ENCODE measurements at regions not wholly inside any gene's neighbourhood (a gene's known extent, or its start where the extent isn't known, plus 50 kb on each side); places are given as distances from the start of the nearest gene placed in this dataset.

DNA sequence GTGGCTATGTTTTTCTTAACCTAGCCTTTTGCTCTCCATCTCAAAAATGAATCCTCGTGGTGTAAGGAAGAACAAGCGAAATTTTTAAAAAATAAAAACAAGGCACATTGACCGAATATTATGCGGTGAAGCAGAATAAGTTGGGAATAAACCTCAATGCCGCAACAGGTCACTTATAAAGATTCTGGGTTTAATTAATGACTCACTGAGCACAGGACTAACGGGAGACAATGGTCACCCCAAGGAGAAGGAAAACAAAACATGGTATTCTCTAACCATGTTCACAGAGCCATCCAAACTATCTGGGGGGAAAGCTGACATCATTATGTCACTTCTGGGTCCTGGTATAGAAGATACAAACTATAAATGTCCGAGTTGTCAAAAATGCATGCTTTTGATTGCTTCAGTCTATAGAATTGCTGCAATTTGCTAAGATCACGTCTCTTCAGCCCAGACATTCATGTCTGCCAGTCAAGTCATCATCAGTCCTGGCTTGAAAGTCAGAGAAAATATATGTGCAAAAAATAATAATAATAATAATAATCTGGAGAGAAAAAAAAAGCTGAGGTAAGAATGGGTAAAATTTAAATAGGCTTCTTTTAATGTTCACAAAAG lies 280.6 kb downstream of the NR2F1-AS1 start:
- no peak overlapping the region for H3K4me3 Mint-ChIP-seq
- no peak overlapping the region for H3K27ac Mint-ChIP-seq
- peaks cover 4% of the 10 kb centered on the region for H3K27me3 Mint-ChIP-seq
- no peaks in the 10 kb centered on the region for H3K9me3 Mint-ChIP-seq (ENCODE audit: low read depth)
- no peaks in the 10 kb centered on the region for H3K4me1 Mint-ChIP-seq (ENCODE audit: low read depth)
- H3K36me3 Mint-ChIP-seq = no peaks in the 10 kb centered on the region

DNA sequence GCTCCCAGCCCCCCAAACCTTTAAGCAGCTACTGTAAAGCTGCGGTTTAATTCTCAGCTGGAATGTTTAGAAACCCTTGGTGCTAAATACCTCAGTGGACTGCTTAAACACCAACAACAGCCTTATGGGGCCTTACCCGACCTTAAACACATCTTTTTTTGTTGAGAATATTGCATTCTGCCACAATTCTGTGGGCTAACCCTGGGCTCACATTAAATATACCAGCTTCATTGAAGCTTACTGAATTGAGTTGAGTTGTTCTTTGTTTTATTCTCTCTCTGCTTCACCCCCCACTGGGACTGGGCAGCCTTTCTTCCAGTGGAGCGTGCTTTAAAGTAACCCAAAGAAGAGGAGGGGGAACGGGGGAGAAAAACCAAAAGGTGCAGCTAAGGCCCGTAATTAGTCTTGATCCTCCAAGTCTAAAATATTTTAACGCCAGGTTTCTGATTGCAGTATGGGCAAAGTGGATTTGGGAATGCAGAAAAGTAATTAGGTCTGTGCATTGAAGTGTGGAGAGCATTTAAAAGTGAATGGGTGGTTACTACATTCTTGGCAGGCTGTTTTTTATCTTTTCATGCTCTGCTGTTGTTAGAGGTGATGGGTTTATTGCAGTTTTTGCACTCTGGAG lies 281.2 kb downstream of the NR2F1-AS1 start:
- peaks cover 2% of the 10 kb centered on the region for H3K27me3 Mint-ChIP-seq
- no peak overlapping the region for H3K27ac Mint-ChIP-seq
- no peaks in the 10 kb centered on the region for H3K4me1 Mint-ChIP-seq (ENCODE audit: low read depth)
- H3K36me3 Mint-ChIP-seq = no peaks in the 10 kb centered on the region
- no peak overlapping the region for H3K4me3 Mint-ChIP-seq
- no peaks in the 10 kb centered on the region for H3K9me3 Mint-ChIP-seq (ENCODE audit: low read depth)

DNA sequence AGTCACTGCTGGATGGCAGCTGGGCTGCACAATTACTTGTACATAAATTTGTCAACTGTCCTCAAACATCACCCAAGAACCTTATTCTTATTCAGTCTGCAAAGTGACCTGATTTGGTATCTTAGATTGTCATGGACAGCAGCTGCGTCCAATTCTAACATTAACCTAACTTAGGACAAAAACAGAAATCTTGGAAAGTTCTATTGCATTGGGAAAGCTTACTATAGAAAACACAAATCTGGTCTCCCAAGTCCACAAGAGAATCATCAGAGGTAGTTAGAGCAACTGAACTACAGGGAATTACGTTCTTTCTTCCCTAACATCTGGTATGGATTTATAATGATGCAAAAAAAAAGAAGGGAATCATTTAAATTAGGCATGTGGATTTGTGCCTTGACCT lies 283.9 kb downstream of the NR2F1-AS1 start:
- H3K27me3 Mint-ChIP-seq = peaks cover under 1% of the 10 kb centered on the region
- H3K4me3 Mint-ChIP-seq = no peak overlapping the region
- no peaks in the 10 kb centered on the region for H3K4me1 Mint-ChIP-seq (ENCODE audit: low read depth)
- H3K36me3 Mint-ChIP-seq = no peaks in the 10 kb centered on the region
- H3K9me3 Mint-ChIP-seq (ENCODE audit: low read depth) = no peaks in the 10 kb centered on the region
- H3K27ac Mint-ChIP-seq = no peak overlapping the region

DNA sequence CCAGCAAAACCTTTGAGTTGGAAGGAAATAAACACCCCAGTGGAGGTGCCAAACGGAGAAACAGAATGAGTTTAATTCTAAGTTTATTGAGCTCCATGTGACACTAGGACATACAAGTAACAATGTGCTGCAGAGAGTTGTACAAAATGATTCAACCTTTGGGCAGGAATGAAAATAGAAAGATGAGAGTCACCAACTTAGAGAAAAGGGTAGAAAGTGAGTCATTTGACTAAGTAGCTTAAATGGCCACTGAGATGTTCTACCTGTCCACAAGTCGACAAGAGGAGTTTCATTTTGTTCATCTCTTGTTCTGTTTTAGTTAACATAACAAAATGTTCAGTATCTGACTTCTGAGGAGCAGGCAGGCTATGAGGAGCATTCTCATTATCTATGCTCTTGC lies 284.7 kb downstream of the NR2F1-AS1 start:
- H3K4me3 Mint-ChIP-seq = no peak overlapping the region
- H3K36me3 Mint-ChIP-seq = no peaks in the 10 kb centered on the region
- H3K27me3 Mint-ChIP-seq = no peaks in the 10 kb centered on the region
- H3K27ac Mint-ChIP-seq = no peak overlapping the region
- H3K9me3 Mint-ChIP-seq (ENCODE audit: low read depth) = no peaks in the 10 kb centered on the region
- no peaks in the 10 kb centered on the region for H3K4me1 Mint-ChIP-seq (ENCODE audit: low read depth)

DNA sequence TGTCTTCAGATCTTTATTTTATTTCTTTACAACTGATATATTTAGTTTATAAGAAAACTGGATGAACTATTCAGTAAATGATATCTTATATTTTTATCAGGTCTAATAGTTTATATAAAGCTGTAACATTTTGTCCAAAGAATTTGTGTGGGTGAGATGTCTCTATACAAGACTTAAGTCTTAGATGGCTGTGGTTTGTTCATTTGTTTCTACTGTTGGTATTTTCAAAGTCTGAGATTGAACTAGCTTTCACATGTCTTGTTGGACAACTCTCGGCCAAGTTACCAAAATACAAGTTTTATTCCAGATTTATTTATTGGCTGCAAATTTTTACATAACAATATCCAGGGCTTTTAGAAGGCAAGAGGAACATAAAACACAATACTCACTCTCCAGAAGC lies 286.0 kb downstream of the NR2F1-AS1 start:
- no peak overlapping the region for H3K4me3 Mint-ChIP-seq
- no peaks in the 10 kb centered on the region for H3K9me3 Mint-ChIP-seq (ENCODE audit: low read depth)
- H3K4me1 Mint-ChIP-seq (ENCODE audit: low read depth) = no peaks in the 10 kb centered on the region
- no peaks in the 10 kb centered on the region for H3K27me3 Mint-ChIP-seq
- no peak overlapping the region for H3K27ac Mint-ChIP-seq
- no peaks in the 10 kb centered on the region for H3K36me3 Mint-ChIP-seq

DNA sequence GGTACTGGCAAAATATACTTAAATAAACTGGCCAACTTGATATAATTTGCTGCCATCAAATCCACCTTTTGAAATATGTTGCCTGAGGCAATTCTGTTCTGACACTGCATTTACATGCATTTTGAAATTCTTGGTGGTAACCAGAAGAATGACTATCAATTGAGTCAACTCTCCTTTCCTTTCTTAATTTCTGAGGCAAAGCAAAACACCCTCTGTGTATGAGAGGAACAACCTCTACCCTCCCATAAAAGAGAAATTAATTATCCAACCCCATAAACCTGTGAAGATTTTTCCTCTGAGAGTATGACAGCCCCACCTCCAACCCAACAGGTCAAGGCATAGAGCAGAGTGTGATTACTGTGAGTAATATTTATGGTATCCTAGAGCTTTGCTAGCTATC lies 286.8 kb downstream of the NR2F1-AS1 start:
- no peak overlapping the region for H3K27ac Mint-ChIP-seq
- no peak overlapping the region for H3K4me3 Mint-ChIP-seq
- H3K4me1 Mint-ChIP-seq (ENCODE audit: low read depth) = no peaks in the 10 kb centered on the region
- H3K9me3 Mint-ChIP-seq (ENCODE audit: low read depth) = no peaks in the 10 kb centered on the region
- H3K36me3 Mint-ChIP-seq = no peaks in the 10 kb centered on the region
- no peaks in the 10 kb centered on the region for H3K27me3 Mint-ChIP-seq

DNA sequence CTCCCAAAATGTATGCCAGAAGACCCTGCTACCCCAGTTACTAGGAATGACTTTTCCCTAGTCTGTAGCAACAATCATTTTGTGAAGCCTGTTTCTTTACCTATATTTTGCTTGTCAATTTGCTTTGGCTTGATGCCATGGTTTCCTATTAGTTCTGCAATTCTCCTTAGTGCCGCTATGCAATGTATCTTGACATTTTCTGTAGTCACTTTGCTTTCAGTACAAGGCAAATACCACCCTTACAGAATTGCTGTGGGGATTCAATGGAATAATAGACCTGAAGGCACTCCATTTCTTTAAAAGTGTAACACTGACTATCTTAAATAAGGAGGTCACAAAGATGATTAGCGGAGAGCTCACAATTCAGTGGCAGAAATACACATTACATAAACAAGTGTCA lies 291.1 kb downstream of the NR2F1-AS1 start:
- peaks cover 7% of the 10 kb centered on the region for H3K9me3 Mint-ChIP-seq (ENCODE audit: low read depth)
- H3K27me3 Mint-ChIP-seq = no peaks in the 10 kb centered on the region
- no peak overlapping the region for H3K27ac Mint-ChIP-seq
- H3K4me3 Mint-ChIP-seq = no peak overlapping the region
- H3K4me1 Mint-ChIP-seq (ENCODE audit: low read depth) = no peaks in the 10 kb centered on the region
- no peaks in the 10 kb centered on the region for H3K36me3 Mint-ChIP-seq

DNA sequence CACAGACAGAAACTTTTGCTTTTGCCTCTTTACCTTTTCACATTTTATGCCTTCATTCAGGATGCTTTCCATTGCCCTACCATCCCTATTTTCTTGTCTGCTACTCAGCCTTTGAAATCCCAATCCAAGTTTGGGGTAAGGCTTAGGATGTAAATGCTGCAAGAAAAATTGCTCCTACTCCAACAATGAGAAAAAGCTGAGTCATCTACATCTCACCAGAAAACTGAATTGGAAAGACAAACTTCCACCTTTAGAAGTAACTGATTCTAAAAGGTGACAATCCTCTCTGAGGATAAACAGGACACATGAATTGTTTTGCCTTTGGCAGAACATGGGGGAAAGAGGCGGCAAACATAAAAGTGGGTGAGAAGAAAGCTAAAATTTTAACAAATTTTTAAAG lies 295.6 kb downstream of the NR2F1-AS1 start:
- H3K4me3 Mint-ChIP-seq = no peak overlapping the region
- H3K9me3 Mint-ChIP-seq (ENCODE audit: low read depth) = peaks cover 7% of the 10 kb centered on the region
- no peak overlapping the region for H3K27ac Mint-ChIP-seq
- no peaks in the 10 kb centered on the region for H3K36me3 Mint-ChIP-seq
- no peaks in the 10 kb centered on the region for H3K27me3 Mint-ChIP-seq
- H3K4me1 Mint-ChIP-seq (ENCODE audit: low read depth) = no peaks in the 10 kb centered on the region

DNA sequence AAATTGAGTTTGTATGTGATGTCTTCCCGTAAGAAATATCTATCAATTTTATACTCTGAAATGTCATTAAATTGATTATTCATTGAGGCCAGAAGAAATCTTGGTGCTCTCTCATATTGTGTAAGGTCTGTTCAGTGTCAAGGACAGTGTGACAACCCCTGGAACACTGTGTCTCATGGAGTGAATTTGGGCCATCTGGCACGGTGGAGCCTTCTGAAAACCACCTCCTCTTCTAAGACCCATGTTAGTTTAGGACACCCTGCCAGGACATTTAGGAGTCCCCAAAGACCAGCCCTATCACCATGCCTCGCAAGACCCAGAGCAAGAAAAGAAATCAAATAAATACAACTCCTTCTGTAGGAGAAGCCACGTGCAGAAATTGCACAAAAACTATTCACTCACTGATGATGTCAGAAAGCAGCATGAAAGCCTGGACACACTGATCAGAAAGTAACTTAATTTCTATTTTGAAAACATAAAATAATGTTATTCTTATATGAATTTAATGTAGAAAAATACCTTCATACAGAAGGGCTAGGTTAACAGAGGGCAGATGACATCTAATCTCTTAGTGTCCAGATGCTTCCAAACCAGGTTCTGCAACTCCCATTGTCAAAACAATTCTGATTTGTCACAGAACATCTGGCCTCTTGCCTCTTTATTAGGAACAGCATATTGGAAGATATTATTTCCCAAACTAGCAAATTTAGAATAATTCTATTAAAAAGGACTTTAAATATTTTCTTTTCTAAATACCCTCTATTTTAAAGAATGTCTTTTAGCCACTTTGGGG lies 298.8 kb downstream of the NR2F1-AS1 start:
- Mint-ChIP-seq H3K9me3 (ENCODE audit: low read depth) (peaks cover 5% of the 10 kb centered on the region), H3K4me1 (ENCODE audit: low read depth) (no peaks in the 10 kb centered on the region), H3K4me3 (no peak overlapping the region), H3K27me3 (no peaks in the 10 kb centered on the region), H3K27ac (no peak overlapping the region), H3K36me3 (no peaks in the 10 kb centered on the region)

DNA sequence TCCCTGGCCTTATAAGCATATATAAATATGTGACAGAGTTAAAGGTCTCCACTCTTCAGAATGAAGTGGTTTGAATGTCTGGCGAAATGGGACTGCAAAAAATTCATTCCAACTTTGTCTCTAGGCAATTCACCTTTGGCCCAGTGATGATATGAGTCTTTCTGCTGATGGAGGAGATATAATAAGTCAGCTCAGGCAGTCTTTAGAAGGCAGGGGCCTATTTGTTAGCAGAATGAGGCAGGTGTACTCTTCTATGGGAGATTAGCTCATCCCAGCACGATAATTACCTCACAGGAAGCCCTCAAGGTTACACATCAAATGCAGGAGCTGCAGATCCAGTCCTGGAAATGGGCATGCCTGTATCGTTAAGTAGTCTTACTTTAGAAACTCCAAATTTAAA lies 300.5 kb downstream of the NR2F1-AS1 start:
- Mint-ChIP-seq H3K36me3 (no peaks in the 10 kb centered on the region), H3K9me3 (ENCODE audit: low read depth) (no peaks in the 10 kb centered on the region), H3K4me3 (no peak overlapping the region), H3K4me1 (ENCODE audit: low read depth) (no peaks in the 10 kb centered on the region), H3K27ac (no peak overlapping the region), H3K27me3 (no peaks in the 10 kb centered on the region)

DNA sequence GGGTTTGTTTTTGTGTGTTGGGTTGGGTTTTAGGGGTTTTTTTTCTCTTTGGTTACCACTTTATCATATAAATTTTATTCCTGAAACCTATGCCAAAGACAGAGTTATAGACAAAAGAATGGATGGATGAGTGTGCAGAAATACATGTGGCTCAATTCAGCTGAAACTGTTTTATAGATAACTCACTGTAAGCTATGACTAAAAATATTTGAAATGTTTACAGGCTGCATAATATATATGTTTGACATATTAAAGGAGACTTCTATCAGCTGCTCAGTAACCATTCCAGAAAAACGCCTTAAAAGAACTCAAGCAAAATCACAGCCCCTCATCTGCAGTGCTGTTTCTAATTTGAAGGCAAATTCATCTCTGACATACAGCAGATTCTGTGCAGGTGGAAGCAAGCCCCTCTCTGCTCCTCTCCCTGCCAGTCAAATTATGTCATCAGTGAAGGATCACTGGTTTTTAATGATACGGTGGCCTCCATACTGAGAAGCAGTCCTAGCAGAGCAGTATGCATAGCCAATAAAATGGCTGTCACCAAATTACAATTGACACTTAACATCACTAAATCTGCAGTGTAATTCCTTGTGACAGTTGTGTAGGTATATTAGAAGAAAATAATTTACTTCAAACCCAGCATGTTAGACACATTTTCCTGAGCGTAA lies 301.6 kb downstream of the NR2F1-AS1 start:
- Mint-ChIP-seq H3K27ac (no peak overlapping the region), H3K27me3 (no peaks in the 10 kb centered on the region), H3K9me3 (ENCODE audit: low read depth) (no peaks in the 10 kb centered on the region), H3K4me3 (no peak overlapping the region), H3K4me1 (ENCODE audit: low read depth) (no peaks in the 10 kb centered on the region), H3K36me3 (no peaks in the 10 kb centered on the region)

DNA sequence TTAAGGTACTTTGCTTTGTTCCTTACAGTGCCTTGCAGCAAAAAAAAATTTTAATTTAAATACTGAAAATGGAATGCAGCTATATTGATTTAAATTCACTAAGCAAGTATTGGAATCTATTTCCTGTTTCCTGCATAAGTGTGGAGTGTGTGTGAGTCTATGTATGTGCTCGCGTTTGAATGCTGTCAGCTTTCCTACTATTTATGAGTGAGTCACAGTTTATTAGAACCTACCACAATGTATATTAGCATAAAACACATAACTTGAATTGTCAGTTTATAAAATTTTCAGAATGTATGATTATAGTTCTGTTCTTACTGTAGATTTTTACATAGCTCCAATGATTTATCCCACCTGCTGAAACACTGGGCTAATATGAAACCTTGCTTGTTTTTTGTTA lies 302.1 kb downstream of the NR2F1-AS1 start:
- Mint-ChIP-seq H3K36me3 (no peaks in the 10 kb centered on the region), H3K27me3 (no peaks in the 10 kb centered on the region), H3K4me3 (no peak overlapping the region), H3K4me1 (ENCODE audit: low read depth) (no peaks in the 10 kb centered on the region), H3K9me3 (ENCODE audit: low read depth) (no peaks in the 10 kb centered on the region), H3K27ac (no peak overlapping the region)

DNA sequence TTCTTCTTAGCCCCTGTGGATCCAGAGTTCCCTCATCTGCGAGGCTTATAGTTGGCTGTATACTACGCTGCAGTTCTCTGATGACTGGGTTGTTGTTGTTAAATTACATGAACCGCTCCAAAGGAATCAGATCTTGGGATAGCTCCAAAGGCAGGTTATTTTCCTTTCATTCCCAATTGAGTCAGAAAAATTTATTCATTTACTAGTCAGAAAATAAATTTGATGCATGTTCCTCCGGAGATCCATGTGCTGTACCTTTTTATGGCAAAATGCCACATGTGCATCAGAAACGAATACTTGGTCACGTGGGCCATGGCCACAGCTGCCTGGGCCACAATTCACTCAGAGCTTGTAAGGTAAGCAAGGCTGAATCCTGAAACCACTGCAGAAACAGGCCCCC lies 304.0 kb downstream of the NR2F1-AS1 start:
- Mint-ChIP-seq H3K4me1 (ENCODE audit: low read depth) (no peaks in the 10 kb centered on the region), H3K27me3 (no peaks in the 10 kb centered on the region), H3K4me3 (no peak overlapping the region), H3K27ac (no peak overlapping the region), H3K9me3 (ENCODE audit: low read depth) (no peaks in the 10 kb centered on the region), H3K36me3 (no peaks in the 10 kb centered on the region)

DNA sequence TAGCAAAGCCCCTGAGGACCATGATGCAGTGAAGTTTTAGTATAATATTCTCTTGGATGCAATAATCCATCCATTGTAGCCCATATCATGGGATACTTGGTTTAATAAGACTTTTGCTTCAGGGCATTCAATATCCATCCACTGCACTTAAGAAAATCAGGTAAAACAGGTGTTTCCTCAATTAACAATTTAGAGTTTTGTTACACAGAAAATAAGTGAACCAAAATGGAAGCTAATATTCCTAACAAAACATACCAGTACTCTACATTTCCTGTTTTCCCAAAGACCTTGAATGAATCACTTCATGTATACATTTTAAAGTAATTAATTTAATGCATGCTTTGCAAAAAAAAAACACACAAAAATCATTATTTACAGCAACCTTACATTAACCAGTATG lies 305.6 kb downstream of the NR2F1-AS1 start:
- Mint-ChIP-seq H3K27ac (no peak overlapping the region), H3K36me3 (no peaks in the 10 kb centered on the region)

DNA sequence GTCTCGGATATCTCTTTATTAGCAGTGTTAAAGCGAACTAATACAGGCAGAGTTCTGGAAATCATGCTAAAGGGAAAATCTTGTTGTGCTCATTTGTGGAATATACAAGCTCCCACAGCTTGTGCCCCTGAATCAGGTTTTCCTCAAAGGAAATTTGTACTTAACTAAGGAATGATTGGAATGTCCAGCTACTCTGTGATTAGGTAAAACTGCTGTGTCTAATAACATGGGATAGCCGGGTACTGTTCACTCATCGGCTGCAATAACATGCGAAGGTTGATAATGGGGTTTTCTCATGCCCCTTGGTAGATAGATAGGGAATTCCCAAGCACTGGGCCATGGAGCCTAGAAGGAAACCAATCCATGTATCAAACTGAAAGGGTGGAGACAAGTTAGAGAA lies 306.7 kb downstream of the NR2F1-AS1 start:
- Mint-ChIP-seq H3K4me3 (no peak overlapping the region), H3K9me3 (ENCODE audit: low read depth) (no peaks in the 10 kb centered on the region), H3K4me1 (ENCODE audit: low read depth) (no peaks in the 10 kb centered on the region), H3K36me3 (no peaks in the 10 kb centered on the region), H3K27me3 (no peaks in the 10 kb centered on the region), H3K27ac (no peak overlapping the region)

More for the DNA sequence above, 305.6 kb downstream of the NR2F1-AS1 start:
- Mint-ChIP-seq H3K27me3 (no peaks in the 10 kb centered on the region), H3K4me1 (ENCODE audit: low read depth) (no peaks in the 10 kb centered on the region), H3K4me3 (no peak overlapping the region), H3K9me3 (ENCODE audit: low read depth) (no peaks in the 10 kb centered on the region)
